ENCODE measurements at regions not wholly inside any gene's neighbourhood (a gene's known extent, or its start where the extent isn't known, plus 50 kb on each side); places are given as distances from the start of the nearest gene placed in this dataset.

DNA sequence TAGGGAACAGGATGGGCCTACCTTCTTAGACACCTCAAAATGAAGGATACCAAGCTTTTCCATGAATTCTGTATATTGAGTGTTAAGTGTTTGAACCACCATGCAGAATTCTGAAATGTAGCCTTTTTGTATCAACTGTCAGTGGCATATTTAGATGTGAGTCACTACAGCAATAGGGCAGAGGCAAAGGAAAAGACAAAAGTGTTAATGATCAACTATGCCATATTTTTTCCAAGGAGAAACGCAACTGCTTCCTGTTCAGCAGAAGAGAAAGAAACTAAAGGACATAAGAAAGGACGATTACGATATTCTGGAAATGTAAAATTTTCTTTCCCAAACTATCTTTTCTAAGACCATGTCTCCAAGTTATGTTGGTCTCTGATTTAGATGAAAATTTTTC lies 104.6 kb upstream of the RSPO3 start:
- Histone ChIP-seq H3K27me3 (no peaks in the 10 kb centered on the region), H3K4me3 (replicated peaks in 1 of 3) (no peak overlapping the region), H3K4me1 (no peaks in the 10 kb centered on the region), H3K36me3 (no peaks in the 10 kb centered on the region), H3K27ac (no peak overlapping the region), H3K9me3 (no peaks in the 10 kb centered on the region)
- 91 to 93% methylated on average over 3 of the region's 3 CpGs for WGBS, 2 donors
- DNase-seq: no peak
- intact Hi-C loops (cut with DNase I): no loop called here
- TF ChIP-seq CTCF (IDR thresholded peaks at IDR 0.05): no peak
- no peak for TF ChIP-seq POLR2A (IDR thresholded peaks at IDR 0.05)

DNA sequence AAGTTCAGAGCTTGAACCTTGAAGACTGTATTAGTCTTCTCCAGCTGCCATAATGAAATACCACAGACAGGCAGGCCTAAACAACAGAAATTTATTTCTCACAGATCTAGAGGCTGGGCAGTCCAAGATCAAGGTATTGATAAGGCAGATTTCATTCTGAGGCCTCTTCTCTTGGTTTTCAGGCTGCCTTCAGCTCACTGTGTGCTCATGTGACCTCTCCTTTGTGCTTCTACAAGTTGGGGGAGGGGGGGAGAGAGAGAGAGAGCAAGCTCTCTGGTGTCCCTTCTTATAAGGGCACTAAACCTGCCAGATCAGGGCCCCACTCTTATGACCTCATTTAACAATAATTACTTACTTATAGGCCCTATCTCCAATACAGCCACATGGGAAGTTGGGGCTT lies 102.6 kb upstream of the RSPO3 start:
- intact Hi-C loops (cut with DNase I): no loop called here
- DNase-seq: no peak
- TF ChIP-seq CTCF (IDR thresholded peaks at IDR 0.05) (no peak), POLR2A (IDR thresholded peaks at IDR 0.05) (no peak)
- H3K27me3 ChIP-seq: no peaks in the 10 kb centered on the region
- no peaks in the 10 kb centered on the region for H3K9me3 ChIP-seq
- H3K27ac ChIP-seq: no peak overlapping the region
- no peaks in the 10 kb centered on the region for H3K4me1 ChIP-seq
- H3K4me3 ChIP-seq (replicated peaks in 1 of 3): no peak overlapping the region
- no peaks in the 10 kb centered on the region for H3K36me3 ChIP-seq

DNA sequence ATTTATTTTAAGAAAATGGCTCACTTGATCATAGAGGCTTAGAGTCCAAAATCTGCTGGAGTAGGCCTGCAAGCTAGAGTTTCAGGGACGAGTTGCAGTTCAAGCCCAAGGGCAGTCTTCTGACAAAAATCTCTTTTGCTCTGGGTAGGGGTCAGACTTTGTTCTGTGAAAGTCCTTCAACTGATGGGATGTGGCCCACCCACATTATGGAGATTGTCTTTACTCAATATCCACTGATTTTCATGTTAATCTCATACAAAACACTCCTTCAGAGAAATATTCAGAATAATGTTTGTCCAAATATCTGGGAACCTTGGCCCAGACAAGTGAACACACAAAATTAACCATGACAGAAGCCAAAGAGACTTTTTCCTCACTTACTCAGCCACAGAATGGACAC lies 98.6 kb upstream of the RSPO3 start:
- 75 to 80% methylated on average over 1 of the region's 1 CpG for WGBS, 2 donors
- no peaks in the 10 kb centered on the region for H3K9me3 ChIP-seq
- DNase-seq: no peak
- intact Hi-C loops (cut with DNase I): no loop called here
- no peaks in the 10 kb centered on the region for H3K36me3 ChIP-seq
- H3K4me1 ChIP-seq: no peaks in the 10 kb centered on the region
- no peak overlapping the region for H3K27ac ChIP-seq
- H3K27me3 ChIP-seq: no peaks in the 10 kb centered on the region
- TF ChIP-seq CTCF (IDR thresholded peaks at IDR 0.05): no peak
- TF ChIP-seq POLR2A (IDR thresholded peaks at IDR 0.05): no peak
- H3K4me3 ChIP-seq (replicated peaks in 1 of 3): no peak overlapping the region

DNA sequence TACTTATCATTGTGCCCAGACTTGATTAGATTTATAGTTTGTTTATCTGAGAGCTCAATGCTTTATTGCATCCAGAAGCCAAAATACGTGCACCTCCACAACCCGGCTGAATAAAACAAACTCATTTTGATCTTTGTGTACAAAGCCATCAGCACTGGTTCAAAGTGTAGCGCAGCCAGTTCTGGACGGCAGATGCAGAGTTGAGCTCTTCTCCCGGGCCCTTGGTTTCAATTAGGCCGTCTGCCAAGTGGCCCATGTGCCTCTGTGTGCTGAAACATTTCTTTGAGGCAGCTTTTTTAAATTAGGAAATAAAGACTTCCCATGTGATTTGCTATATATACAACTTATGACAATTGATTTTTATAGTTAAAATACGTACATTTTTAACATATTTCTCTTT lies 96.2 kb upstream of the RSPO3 start:
- Histone ChIP-seq H3K9me3 (no peaks in the 10 kb centered on the region), H3K27me3 (no peaks in the 10 kb centered on the region), H3K4me1 (no peaks in the 10 kb centered on the region), H3K27ac (no peak overlapping the region), H3K4me3 (replicated peaks in 1 of 3) (no peak overlapping the region), H3K36me3 (no peaks in the 10 kb centered on the region)
- TF ChIP-seq CTCF (IDR thresholded peaks at IDR 0.05) (no peak), POLR2A (IDR thresholded peaks at IDR 0.05) (no peak)
- intact Hi-C loops (cut with DNase I): no loop called here
- peak; percentile 37 to 63 for DNase-seq
- WGBS, 2 donors: 27 to 31% methylated on average over 7 of the region's 7 CpGs

GRCh38 chr6:127023001-127023778 lies 95.3 kb upstream of the RSPO3 start:
- no peak overlapping the region for H3K27ac ChIP-seq
- H3K9me3 ChIP-seq: no peaks in the 10 kb centered on the region
- intact Hi-C loops (cut with DNase I): no loop called here
- H3K36me3 ChIP-seq: no peaks in the 10 kb centered on the region
- TF ChIP-seq POLR2A (IDR thresholded peaks at IDR 0.05): no peak
- TF ChIP-seq CTCF (IDR thresholded peaks at IDR 0.05): no peak
- H3K27me3 ChIP-seq: no peaks in the 10 kb centered on the region
- WGBS, 2 donors: 95 to 96% methylated on average over 1 of the region's 1 CpG
- no peak overlapping the region for H3K4me3 ChIP-seq (replicated peaks in 1 of 3)
- DNase-seq: no peak
- H3K4me1 ChIP-seq: no peaks in the 10 kb centered on the region

Data from thyroid gland (tissue), 4 donors.